ENCODE measurements at regions not wholly inside any gene's neighbourhood (a gene's known extent, or its start where the extent isn't known, plus 50 kb on each side); places are given as distances from the start of the nearest gene placed in this dataset.
"Not testable (repeated sequence)": the region's sequence is repeated elsewhere in the genome, so short reads cannot be mapped to it uniquely, and the experiment has no call there.

DNA sequence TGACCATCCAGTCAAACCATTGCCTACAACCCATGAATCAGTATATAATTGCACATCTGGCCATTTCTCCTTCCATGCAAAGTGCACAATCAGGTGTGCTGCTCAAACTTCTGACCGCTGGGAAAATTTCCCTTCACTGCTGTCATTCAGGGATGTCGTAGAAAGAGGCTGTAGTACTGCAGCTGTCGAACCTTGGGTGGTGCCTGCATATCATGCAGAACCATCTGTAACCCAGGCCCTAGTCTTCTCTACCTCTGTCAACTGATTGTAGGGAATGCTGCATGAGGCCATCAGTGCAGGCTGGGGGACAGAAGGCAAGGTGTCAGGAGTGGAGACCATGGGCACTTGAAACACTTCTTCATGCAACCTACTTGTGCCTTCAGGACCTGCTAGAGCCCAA, 267.5 kb downstream of the CALCRL start:
- no peak overlapping the region for H3K9ac ChIP-seq (ENCODE audit: control insufficient read depth, extremely low read depth, insufficient read depth, low read length)
- H3K9me1 ChIP-seq (ENCODE audit: control insufficient read depth, extremely low read depth, insufficient read depth, low read length), result no peaks in the 10 kb centered on the region
- H3K9me3 ChIP-seq (ENCODE audit: control insufficient read depth, low read depth, low read length), result no peaks in the 10 kb centered on the region
- H3K4me2 ChIP-seq (ENCODE audit: control insufficient read depth, extremely low read depth, insufficient read depth, low read depth, low read length), result no peak overlapping the region
- FAIRE-seq (no peak), DNase-seq (ENCODE audit: low read depth, low spot score) (no peak)
- H3K4me1 ChIP-seq (ENCODE audit: control insufficient read depth, extremely low read depth, insufficient read depth, low read length), result no peaks in the 10 kb centered on the region
- no peaks in the 10 kb centered on the region for H4K20me1 ChIP-seq (ENCODE audit: control insufficient read depth, extremely low read depth, insufficient read depth, low read length)
- dilution Hi-C loops (cut with MboI; ENCODE audit: extremely low pct_ligation_motif_present, low sequenced_read_pairs), result no loop called here
- TF ChIP-seq, protein P1, sequence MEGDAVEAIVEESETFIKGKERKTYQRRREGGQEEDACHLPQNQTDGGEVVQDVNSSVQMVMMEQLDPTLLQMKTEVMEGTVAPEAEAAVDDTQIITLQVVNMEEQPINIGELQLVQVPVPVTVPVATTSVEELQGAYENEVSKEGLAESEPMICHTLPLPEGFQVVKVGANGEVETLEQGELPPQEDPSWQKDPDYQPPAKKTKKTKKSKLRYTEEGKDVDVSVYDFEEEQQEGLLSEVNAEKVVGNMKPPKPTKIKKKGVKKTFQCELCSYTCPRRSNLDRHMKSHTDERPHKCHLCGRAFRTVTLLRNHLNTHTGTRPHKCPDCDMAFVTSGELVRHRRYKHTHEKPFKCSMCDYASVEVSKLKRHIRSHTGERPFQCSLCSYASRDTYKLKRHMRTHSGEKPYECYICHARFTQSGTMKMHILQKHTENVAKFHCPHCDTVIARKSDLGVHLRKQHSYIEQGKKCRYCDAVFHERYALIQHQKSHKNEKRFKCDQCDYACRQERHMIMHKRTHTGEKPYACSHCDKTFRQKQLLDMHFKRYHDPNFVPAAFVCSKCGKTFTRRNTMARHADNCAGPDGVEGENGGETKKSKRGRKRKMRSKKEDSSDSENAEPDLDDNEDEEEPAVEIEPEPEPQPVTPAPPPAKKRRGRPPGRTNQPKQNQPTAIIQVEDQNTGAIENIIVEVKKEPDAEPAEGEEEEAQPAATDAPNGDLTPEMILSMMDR (optimal IDR thresholded peaks at IDR 0.05 in 1 of 3, IDR thresholded peaks at IDR 0.05 in 1 of 3, conservative IDR thresholded peaks at IDR 0.05 in 1 of 3; ENCODE audit: extremely low read depth in 1 of 3, insufficient read depth in 2 of 3, low read length in 3 of 3), result no peak
- TF ChIP-seq EZH2 (IDR thresholded peaks at IDR 0.05; ENCODE audit: low read length), result no peak
- H3K79me2 ChIP-seq (ENCODE audit: control insufficient read depth, insufficient read depth, low read length), result no peaks in the 10 kb centered on the region
- H3K27me3 ChIP-seq (ENCODE audit: control insufficient read depth, extremely low read depth, insufficient read depth, low read length), result no peaks in the 10 kb centered on the region
- H3K4me3 ChIP-seq (ENCODE audit: control insufficient read depth in 2 of 3, extremely low read depth in 1 of 3, insufficient read depth in 2 of 3, low read depth in 1 of 3, low read length in 3 of 3), result no peak overlapping the region
- no peaks in the 10 kb centered on the region for H3K36me3 ChIP-seq (ENCODE audit: control insufficient read depth in 2 of 2, extremely low read depth in 1 of 2, insufficient read depth in 2 of 2, low read length in 2 of 2)
- no peak overlapping the region for H2AFZ ChIP-seq (ENCODE audit: control insufficient read depth, low read length)
- no peak overlapping the region for H3K27ac ChIP-seq (ENCODE audit: control insufficient read depth, insufficient read depth, low read length)

GRCh38 chr2:187178876-187179275, 269.2 kb downstream of the CALCRL start:
- FAIRE-seq; dilution Hi-C loops (cut with MboI; ENCODE audit: extremely low pct_ligation_motif_present, low sequenced_read_pairs); H3K79me2 ChIP-seq (ENCODE audit: control insufficient read depth, insufficient read depth, low read length); H3K4me1 ChIP-seq (ENCODE audit: control insufficient read depth, extremely low read depth, insufficient read depth, low read length); H3K36me3 ChIP-seq (ENCODE audit: control insufficient read depth in 2 of 2, extremely low read depth in 1 of 2, insufficient read depth in 2 of 2, low read length in 2 of 2); DNase-seq (ENCODE audit: low read depth, low spot score); H3K27me3 ChIP-seq (ENCODE audit: control insufficient read depth, extremely low read depth, insufficient read depth, low read length); H2AFZ ChIP-seq (ENCODE audit: control insufficient read depth, low read length); H3K9ac ChIP-seq (ENCODE audit: control insufficient read depth, extremely low read depth, insufficient read depth, low read length); H3K27ac ChIP-seq (ENCODE audit: control insufficient read depth, insufficient read depth, low read length); H3K9me3 ChIP-seq (ENCODE audit: control insufficient read depth, low read depth, low read length); H4K20me1 ChIP-seq (ENCODE audit: control insufficient read depth, extremely low read depth, insufficient read depth, low read length); H3K9me1 ChIP-seq (ENCODE audit: control insufficient read depth, extremely low read depth, insufficient read depth, low read length); H3K4me3 ChIP-seq (ENCODE audit: control insufficient read depth in 2 of 3, extremely low read depth in 1 of 3, insufficient read depth in 2 of 3, low read depth in 1 of 3, low read length in 3 of 3); H3K4me2 ChIP-seq (ENCODE audit: control insufficient read depth, extremely low read depth, insufficient read depth, low read depth, low read length): not testable (repeated sequence)

GRCh38 chr2:187177253-187177652, 270.8 kb downstream of the CALCRL start:
- TF ChIP-seq EZH2 (IDR thresholded peaks at IDR 0.05; ENCODE audit: low read length), result no peak
- TF ChIP-seq, protein P1 (optimal IDR thresholded peaks at IDR 0.05 in 1 of 3, IDR thresholded peaks at IDR 0.05 in 1 of 3, conservative IDR thresholded peaks at IDR 0.05 in 1 of 3; ENCODE audit: extremely low read depth in 1 of 3, insufficient read depth in 2 of 3, low read length in 3 of 3), result no peak
- no peak overlapping the region for H3K4me2 ChIP-seq (ENCODE audit: control insufficient read depth, extremely low read depth, insufficient read depth, low read depth, low read length)
- no peaks in the 10 kb centered on the region for H3K9me3 ChIP-seq (ENCODE audit: control insufficient read depth, low read depth, low read length)
- dilution Hi-C loops (cut with MboI; ENCODE audit: extremely low pct_ligation_motif_present, low sequenced_read_pairs), result no loop called here
- no peak overlapping the region for H3K9ac ChIP-seq (ENCODE audit: control insufficient read depth, extremely low read depth, insufficient read depth, low read length)
- H3K9me1 ChIP-seq (ENCODE audit: control insufficient read depth, extremely low read depth, insufficient read depth, low read length), result no peaks in the 10 kb centered on the region
- no peak overlapping the region for H3K4me3 ChIP-seq (ENCODE audit: control insufficient read depth in 2 of 3, extremely low read depth in 1 of 3, insufficient read depth in 2 of 3, low read depth in 1 of 3, low read length in 3 of 3)
- no peaks in the 10 kb centered on the region for H3K36me3 ChIP-seq (ENCODE audit: control insufficient read depth in 2 of 2, extremely low read depth in 1 of 2, insufficient read depth in 2 of 2, low read length in 2 of 2)
- no peak for DNase-seq (ENCODE audit: low read depth, low spot score)
- H3K27me3 ChIP-seq (ENCODE audit: control insufficient read depth, extremely low read depth, insufficient read depth, low read length), result no peaks in the 10 kb centered on the region
- H3K79me2 ChIP-seq (ENCODE audit: control insufficient read depth, insufficient read depth, low read length), result no peaks in the 10 kb centered on the region
- no peak overlapping the region for H3K27ac ChIP-seq (ENCODE audit: control insufficient read depth, insufficient read depth, low read length)
- no peak for FAIRE-seq
- H3K4me1 ChIP-seq (ENCODE audit: control insufficient read depth, extremely low read depth, insufficient read depth, low read length), result no peaks in the 10 kb centered on the region
- no peaks in the 10 kb centered on the region for H4K20me1 ChIP-seq (ENCODE audit: control insufficient read depth, extremely low read depth, insufficient read depth, low read length)
- no peak overlapping the region for H2AFZ ChIP-seq (ENCODE audit: control insufficient read depth, low read length)

All from keratinocyte (primary cell).